HG03378 (cell line): ENCODE measurements at regions not wholly inside any gene's neighbourhood (a gene's known extent, or its start where the extent isn't known, plus 50 kb on each side); places are given as distances from the start of the nearest gene placed in this dataset.
"Not testable (repeated sequence)": the region's sequence is repeated elsewhere in the genome, so short reads cannot be mapped to it uniquely, and the experiment has no call there.

Experiments
- ATAC-seq: cut with Tn5 transposase; IDR thresholded peaks from one replicate; pipeline ENCODE4 v1.9.1; 2021; ENCODE audit warnings: mild to moderate bottlenecking, moderate library complexity; ENCODE audit not compliant: unreplicated experiment

DNA sequence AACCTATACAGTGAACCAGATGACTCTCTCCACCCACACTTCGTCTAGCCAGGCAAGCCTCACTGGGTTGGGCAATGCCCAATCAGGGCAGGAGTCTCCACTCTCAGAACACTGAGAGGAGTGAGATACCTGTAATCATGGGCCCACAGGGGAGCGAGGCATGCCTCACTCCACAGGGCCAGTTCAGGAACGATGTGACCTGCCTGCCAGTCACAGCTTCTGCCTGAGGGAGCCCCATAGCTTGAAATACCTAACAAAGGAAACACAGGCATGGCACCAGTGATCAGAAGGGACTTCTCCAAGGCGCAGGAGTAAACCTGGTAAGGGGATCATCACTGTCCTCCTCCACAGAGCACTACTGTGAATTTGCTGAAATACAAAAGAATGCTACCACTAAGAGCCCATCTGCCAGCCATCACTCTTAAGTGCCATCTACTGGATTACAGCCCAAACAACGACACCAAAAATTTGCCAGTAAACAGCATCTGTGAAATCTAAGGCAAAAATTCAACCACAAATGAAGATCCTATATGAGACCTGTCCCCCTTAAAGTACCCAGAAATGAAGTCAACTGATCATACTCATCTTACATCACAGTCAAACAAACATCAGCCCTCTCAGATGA is 689.9 kb upstream of the SEMA6D start:
- ATAC-seq = no peak

DNA sequence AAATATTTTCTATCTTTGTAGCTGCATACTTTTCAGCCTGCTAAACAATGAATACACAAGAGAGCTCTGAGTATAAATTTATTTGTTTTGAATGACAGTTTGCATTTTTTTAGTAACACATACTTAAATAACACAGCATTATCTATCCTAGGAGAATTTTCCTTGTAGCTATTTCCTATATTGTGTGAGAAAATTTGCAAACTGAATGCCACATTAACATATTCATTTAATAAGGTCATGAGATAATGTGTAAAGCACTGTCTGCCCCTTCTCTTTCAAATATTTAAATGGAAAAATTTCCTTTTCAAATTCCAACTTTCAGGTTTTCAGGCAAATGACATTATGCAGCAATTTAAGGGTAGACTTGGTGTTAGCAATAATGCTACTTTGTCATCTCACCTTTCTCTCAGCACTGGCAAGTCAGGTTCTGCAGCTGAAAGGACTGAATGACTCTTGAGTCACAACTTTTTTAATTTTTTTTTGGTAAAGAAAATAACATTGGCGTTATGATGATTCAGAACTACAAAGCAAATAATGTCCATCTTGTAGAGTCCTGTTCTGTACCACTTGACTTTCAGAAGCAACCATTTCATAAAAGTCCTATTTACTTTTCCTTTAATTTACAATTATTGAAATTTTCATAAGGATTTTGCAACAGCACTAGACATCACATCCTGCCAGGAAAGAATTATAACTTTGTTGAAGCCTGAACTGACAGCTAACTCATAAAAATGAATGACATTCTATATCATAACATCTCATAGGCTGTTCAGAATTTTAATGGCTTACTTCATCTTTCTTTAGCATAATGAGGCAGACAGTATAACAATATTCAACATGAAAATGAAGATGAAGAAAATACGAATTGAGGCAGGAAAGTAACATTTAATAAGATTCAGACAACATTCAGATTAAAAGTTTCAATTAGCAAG is 681.6 kb upstream of the SEMA6D start:
- ATAC-seq = no peak

DNA sequence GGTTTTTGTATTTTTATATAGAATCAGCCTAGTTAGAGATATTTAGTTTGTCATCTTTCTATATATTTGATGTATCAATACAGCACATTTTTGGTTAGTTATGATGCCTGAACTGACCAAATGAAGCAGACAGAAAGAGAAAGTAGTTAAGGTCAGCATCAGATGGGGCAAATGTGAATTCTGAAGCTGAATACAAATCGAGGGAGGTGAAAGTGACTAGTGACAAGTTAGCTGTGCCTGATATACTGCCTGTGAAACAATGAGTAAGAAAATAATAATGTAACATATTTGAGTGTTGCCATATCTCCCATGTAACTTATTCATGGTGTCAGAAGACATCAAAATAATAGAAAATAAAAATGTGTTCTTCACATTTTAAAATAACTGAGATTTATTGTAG is 680.3 kb upstream of the SEMA6D start:
- ATAC-seq = no peak

DNA sequence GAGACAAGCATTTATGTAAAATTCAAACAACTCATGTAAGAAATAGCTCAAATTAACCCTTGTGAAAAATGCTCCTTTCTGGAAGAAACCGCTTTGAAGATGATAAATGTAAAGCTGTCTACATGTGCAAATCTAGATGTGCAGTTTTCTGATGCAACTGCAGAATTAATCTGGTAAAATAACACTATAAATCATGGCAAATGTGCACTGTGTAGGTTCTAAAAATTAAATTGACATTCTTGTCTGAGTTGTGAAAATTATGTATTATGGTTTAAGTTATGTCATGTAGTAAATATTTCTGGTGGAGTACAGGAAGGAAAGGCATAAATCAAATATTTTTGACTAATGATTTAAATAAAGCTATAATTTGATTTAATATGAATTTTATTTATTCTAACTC is 678.1 kb upstream of the SEMA6D start:
- ATAC-seq = no peak

DNA sequence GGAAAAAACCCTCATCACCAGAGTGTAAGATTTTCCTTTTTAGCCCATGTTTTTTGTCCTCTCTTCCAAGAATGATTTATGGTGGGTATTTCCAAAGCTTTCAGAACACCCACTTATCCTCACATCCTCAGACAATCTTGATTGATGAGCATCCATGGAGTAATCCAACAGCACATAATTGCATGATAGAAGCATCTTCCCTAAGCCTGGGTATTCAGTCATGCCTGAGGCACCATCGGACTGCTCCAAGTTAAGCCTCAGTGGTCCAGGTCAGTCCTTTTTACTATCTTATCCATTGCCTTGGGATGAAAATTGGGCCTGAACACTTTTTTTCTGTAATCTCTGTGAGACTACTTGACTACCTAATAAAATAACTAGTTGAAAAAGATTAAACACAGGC is 676.0 kb upstream of the SEMA6D start:
- ATAC-seq = no peak

DNA sequence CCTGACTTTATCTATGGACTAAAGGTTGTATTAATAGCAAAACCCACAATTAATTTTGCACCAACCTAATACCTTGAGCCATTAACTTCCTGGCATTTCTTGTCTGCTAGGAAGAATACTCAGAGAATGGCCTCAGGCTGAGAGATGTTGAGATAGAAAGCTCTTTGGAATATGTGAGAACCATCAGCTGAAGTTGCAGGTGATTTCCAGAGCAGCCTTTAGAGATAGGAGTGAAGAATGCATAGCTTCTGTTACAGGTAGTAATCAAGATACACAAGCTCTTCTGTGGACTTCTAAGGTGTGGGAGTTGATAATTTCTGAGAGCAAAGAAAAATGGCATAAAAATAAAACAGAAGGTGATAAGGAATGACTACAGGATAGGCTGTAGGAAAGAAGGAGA is 669.3 kb upstream of the SEMA6D start:
- ATAC-seq = not testable (repeated sequence)

DNA sequence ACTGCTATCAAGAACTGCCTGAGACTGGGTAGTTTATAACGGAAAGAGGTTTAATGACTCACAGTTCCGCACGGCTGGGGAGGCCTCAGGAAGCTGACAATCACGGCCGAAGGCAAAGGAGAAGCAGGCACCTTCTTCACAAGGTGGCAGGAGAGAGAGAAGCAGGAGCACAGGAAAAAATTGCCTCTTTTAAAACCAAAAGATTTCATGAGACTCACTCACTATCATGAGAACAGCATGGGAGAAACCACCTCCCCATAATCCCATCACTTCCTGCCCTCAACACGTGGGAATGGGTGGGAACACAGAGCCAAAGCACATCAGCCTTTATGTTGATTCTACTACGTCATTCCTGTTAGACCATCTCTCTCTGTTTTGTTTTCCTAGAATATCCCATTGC is 650.9 kb upstream of the SEMA6D start:
- ATAC-seq = no peak

DNA sequence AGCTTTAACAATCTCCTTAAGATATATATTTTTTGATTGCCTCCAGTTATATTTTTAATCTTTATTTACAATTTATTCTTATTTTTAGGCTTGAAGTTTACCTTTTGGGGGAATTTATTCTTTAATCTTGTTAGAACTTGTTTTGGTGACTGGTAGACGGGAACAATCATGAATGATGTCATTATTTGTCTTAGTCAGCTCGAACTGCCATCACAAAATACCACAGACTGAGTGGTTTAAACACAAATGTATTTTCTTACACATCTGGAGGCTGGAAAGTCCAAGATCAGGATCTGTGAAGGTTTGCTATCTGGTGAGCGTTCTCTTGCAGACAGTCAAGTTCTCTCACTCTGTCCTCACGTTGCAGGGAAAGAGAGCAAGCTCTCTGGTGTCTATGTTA is 639.5 kb upstream of the SEMA6D start:
- ATAC-seq = not testable (repeated sequence)

DNA sequence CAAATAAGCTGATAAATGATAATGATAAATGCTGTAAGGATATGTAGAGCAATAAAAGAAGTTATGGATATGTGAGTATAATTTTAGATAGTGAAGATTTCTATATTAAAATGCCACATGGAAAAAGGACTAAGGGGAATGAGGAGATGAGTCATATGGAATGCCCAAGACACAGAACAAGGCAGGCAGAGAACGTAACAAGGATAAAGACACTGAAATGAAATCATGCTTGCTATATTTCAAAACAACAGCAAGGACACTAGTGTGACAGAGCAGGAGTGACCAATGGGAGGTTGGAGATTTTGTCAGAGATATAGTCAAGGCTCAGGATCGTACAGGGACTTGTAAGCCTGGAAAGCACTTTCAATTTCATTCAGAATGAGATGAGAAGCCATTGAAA is 621.5 kb upstream of the SEMA6D start:
- no peak for ATAC-seq

DNA sequence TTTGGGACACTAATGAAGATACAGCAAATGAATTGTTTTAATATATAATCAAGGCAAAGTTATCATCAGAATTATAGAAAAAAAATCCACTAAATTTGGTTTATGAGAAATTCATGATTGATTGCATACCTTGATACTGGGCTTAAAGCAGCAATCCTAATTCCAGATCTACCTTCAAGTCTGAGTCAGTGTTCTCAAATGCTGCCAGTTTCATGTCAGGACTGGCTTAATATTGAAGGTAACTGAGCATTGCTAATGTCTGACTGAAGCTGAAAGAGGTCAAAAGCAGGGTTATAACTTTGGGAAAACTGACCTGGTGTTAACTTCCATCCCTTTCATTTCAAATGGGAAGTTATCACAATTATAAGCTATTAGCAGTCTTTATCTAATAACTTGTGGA is 618.8 kb upstream of the SEMA6D start:
- ATAC-seq = not testable (repeated sequence)

DNA sequence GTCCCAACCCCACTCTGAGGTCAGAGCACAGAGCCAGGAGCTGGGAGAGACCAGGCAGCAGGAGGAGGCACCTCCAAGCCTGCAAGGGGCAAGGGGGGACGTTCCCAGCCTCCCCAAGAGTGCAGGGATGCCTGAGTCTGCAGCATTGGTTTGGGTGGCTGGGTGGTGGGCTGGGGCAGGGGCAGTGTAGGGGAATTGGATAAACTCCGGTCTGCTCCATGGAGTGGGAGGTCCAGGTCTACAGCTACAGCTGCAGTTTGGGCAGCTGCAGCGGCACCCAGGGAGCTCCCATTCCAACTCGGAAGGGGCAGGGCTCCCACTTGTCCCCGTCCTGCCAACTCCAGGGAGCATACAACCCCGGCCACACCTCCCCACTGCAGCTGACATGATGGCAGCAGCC is 617.5 kb upstream of the SEMA6D start:
- not testable (repeated sequence) for ATAC-seq

DNA sequence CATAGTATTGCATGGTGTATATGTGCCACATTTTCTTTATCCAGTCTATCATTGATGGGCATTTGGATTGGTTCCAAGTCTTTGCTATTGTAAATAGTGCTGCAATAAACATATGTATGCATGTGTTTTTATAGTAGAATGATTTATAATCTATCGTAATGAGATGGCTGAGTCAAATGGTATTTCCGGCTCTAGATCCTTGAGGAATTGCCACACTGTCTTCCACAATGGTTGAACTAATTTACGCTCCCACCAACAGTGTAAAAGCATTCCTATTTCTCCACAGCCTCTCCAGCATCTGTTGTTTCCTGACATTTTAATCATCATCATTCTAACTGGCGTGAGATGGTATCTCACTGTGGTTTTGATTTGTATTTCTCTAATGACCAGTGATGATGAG is 608.5 kb upstream of the SEMA6D start:
- not testable (repeated sequence) for ATAC-seq

DNA sequence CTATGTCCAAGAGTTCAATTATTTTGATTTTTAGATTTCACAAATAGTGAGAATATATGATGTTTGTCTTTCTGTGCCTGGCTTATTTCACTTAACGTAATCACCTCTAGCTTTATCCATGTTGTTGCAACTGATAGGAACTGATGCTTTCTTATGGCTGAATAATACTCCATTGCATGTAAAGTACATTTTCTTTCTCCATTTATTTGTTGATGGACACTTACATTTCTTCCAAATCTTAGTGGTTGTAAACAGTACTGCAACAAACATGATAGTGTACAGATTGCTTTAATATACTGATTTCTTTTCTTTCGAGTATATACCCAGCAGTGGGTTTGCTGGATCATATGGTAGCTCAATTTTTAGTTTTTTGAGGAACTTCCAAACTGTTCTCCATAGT is 600.6 kb upstream of the SEMA6D start:
- ATAC-seq = no peak

DNA sequence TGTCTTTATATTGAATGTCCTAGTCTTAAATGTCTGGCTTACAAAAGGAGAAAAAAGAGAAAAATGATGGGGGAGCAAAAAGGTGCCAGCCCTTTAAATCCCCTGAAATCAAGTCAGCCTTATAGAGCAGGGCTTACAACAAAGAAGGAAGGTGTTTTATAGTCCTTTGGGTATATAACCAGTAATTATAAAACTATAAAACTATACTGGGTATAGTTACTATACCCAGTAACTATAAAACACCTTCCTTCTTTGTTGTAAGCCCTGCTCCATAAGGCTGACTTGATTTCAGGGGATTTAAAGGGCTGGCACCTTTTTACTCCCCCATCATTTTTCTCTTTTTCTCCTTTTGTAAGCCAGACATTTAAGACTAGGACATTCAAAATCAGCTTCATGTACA is 598.0 kb upstream of the SEMA6D start:
- no peak for ATAC-seq

DNA sequence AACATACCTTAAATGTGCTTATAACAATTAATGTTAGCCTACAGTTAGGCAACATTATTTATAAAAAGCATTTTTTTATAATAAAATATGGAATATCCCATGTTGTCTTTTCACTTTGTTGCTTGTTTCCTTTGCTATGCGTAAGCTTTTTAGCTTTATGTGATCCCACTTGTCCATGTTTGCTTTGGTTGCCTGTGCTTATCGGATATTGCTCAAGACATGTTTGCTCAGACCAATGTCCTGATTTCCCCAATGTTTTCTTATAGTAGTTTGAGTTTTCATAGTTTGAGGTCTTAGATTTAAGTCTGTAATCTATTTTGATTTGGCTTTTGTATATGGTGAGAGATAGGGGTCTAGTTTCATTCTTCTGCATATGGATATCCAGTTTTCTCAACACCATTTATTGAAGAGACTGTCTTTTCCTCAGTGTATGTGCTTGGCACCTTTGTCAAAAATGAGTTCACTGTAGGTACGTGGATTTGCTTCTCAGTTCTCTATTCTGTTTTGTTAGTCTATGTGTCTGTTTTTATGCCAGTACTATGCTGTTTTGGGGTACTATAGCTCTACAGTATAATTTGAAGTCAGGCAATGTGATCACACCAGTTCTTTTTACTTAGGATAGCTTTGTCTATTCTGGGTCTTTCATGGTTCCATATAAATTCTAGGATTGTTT is 592.7 kb upstream of the SEMA6D start:
- ATAC-seq = no peak

DNA sequence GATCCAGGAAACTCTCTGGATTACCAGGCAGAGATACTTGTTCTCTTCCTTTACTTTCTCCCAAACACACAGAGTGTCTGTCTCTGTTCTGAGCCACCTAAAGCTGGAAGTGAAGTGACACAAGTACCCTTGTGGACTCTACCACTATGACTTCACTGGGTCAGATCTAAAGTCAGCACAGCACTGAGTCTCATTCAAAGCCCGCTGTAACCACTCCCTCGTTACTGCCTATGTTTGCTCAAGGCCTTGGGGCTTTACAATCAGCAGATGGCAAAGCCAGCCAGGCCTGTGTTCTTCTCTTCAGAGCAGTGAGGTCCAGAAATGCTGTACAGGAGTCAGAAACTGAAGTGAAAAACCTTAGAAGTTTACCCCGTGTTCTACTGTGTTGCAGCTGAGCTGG is 588.3 kb upstream of the SEMA6D start:
- no peak for ATAC-seq

DNA sequence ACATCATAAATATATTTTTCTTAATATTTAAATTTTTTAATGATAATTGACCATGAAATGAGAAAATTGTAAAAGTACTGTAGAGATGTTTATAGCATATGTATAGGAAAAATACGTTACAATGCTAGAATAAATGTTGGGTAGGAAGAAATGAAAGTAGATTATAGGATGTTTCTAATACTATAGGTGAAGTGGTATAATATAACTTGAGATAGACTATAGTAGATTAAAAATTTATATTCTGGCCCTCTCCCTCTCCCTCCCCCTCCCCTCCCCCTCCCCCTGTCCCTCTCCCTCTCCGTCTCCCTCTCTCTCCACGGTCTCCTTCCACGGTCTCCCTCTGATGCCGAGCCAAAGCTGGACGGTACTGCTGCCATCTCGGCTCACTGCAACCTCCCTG is 585.9 kb upstream of the SEMA6D start:
- not testable (repeated sequence) for ATAC-seq

DNA sequence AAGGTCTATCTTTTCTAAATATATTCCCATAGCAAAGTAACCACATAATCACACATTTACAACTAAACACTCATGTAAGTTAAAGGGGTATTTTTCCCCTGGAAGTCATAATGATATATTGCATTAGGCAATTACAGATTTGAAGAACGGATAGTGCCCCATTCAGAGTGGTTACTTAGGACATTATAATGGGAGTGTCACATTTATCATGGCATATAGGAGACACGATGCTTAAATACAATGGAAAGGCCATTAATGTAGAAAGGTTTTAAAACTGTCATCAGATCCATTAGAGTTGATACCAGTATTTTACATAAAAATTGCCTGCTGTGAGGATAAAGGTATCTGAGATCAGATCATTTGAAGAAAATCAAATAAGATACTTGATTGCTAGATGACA is 582.0 kb upstream of the SEMA6D start:
- no peak for ATAC-seq

DNA sequence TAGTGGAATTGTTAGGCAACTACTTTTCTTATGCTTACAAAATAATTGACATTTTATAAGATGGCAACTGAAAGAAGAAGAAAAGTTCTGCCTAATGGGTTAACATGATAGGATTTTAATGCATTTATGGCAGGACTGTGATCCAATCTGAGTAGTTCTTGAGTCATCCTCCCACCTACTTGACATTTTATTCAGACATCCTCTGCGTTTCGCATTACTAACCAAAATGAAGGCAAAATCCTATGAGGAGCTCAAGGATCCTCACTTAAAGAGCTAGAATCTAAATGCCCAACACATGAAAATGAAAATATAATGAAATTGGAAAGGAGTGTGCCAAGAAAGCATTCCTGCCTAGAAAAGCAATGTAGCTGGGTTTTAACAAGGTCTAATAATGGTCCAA is 581.1 kb upstream of the SEMA6D start:
- no peak for ATAC-seq

DNA sequence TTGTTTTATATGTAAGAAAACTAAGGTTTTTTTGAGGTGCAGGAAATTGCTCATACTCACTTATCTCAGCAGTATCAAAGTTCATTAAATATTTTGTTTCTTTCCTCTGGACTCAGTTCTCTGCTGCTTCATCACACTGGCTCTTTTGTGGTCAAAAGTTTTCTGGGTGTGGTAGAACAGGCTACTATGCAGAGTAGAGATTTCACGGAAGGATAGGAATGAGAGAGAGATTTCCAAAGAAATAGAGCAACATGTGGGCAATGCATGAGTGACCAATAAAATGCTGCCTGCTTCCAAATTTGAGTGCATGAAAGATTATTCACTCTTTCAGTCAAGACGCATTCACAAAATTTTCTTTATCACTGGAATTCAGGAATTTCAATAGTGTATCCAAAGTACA is 577.3 kb upstream of the SEMA6D start:
- no peak for ATAC-seq

DNA sequence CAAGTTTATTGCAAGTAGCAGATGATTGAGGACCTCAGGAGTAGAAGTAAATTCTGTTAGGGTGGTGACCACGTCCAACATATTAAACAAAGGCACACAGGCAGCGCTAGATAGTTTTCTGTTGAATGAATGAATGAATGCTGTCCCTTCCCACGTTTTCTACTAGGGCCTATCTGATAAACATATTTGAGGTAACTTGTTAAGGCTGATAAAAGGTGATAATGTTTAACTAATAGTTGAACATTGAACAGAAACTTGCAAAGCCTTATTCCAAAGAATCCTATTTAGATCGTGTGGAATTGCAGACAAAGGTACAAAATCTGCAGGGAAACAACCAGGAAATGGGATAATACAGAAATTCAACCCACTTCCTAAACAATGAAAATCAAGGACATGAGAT is 559.5 kb upstream of the SEMA6D start:
- no peak for ATAC-seq

DNA sequence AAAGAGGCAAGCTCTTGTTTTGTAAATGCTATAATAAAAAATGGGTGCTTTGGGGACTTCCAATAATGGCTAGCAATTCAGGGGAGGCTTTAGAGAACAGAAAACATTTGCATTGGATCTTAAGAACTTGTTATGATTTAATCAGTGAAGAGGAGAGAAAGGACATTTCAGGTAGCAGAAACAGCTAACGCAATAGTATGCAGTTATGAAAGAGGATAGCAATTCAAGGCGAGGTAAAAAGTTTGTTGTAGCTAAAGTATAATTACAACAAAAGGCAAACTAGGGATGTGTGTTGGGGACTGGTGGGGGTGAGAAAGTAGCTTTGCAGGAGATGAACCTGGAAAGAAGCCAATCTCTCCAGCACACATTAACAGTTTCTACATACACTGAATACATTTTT is 558.7 kb upstream of the SEMA6D start:
- ATAC-seq = no peak
